Activated CD8-positive, alpha-beta memory T cell treated with anti-CD3 and anti-CD28 coated beads, Interleukin-2, amount 10 ng/mL, durations not matched to agents 7 days and 5 days (primary cell): ENCODE measurements at regions not wholly inside any gene's neighbourhood (a gene's known extent, or its start where the extent isn't known, plus 50 kb on each side); places are given as distances from the start of the nearest gene placed in this dataset.

ENCODE experiments used
- ATAC-seq: fragments of 150-1000 bp; cut with Tn5 transposase; one replicate; pipeline ENCODE4 v1.10.0; 2021; ENCODE audit warnings: moderate library complexity
- CTCF ChIA-PET: fragments of 350-600 bp; sonication (Branson Sonifier 250); formaldehyde crosslinking; loops from one replicate; lab custom pipeline; 2021; ENCODE audit warnings: antibody characterized with exemption; lab: Charles Lee
- DNase-seq: peaks from one replicate; pipeline ENCODE4 v3.0.0-alpha.2; 2020
- H3K27ac Mint-ChIP-seq: one replicate; pipeline ENCODE4 v1.8.0; 2021; ENCODE audit warnings: mild to moderate bottlenecking, mixed read lengths
- H3K27me3 Mint-ChIP-seq: one replicate; pipeline ENCODE4 v1.8.0; 2021; ENCODE audit warnings: mixed read lengths
- H3K36me3 Mint-ChIP-seq: one replicate; pipeline ENCODE4 v1.8.0; 2021; ENCODE audit warnings: mild to moderate bottlenecking, mixed read lengths
- H3K4me1 Mint-ChIP-seq: one replicate; pipeline ENCODE4 v1.8.0; 2021; ENCODE audit warnings: mixed read lengths
- H3K4me3 Mint-ChIP-seq: one replicate; pipeline ENCODE4 v1.8.0; 2021; ENCODE audit warnings: mild to moderate bottlenecking, moderate library complexity, mixed read lengths
- H3K9me3 Mint-ChIP-seq: one replicate; pipeline ENCODE4 v1.8.0; 2022; ENCODE audit warnings: low read depth, mixed read lengths

DNA sequence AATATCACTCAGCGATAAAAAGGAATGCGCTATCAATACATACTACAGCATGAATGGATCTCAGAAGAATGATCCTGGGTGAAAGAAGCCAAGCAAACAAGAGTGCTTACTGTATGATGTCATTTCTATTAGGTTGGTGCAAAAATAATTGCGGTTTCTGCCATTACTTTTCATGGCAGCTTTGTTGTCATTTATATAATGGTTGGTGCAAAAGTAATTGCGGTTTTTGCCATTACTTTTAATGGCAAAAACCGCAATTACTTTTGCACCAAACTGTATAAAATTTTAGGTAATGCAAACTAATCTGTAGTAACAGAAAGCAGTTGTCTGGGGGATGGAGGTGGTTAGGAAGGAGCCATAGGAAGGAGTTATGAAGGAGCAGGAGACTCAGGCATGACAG lies 318.3 kb upstream of the ZMIZ1 start:
- DNase-seq (no peak), ATAC-seq (no peak)
- CTCF ChIA-PET: interaction anchor here (1.1 kb wide), 1 partner anchor 146 kb away, joined by 3 read pairs; no protein-coding TSS in a partner anchor
- no peak overlapping the region for H3K27ac Mint-ChIP-seq
- no peak overlapping the region for H3K4me3 Mint-ChIP-seq
- H3K4me1 Mint-ChIP-seq: no peaks in the 10 kb centered on the region
- no peaks in the 10 kb centered on the region for H3K9me3 Mint-ChIP-seq
- peaks cover 17% of the 10 kb centered on the region for H3K27me3 Mint-ChIP-seq
- no peaks in the 10 kb centered on the region for H3K36me3 Mint-ChIP-seq

DNA sequence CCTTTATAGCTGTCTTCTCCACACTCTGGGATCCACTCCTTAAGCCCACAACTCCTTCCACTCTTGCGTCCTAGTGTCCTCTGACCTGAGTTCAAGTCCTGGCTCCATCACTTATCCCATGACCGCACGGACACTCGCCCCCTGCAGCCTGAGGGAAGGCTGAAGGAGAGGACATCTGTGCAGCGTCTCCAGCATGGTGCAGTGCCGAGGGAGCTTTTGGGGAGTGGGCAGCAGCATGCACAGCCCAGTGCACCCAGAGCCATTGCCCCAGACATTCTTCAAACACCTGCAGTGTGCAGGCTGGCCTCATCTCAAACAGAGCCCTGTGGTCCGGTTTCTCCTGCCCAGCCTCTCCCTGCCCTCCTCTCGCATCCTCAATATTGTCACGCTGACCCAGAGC lies 317.1 kb upstream of the ZMIZ1 start:
- CTCF ChIA-PET: no interaction called here
- no peaks in the 10 kb centered on the region for H3K9me3 Mint-ChIP-seq
- no peaks in the 10 kb centered on the region for H3K36me3 Mint-ChIP-seq
- H3K27me3 Mint-ChIP-seq: peaks cover 20% of the 10 kb centered on the region
- no peak overlapping the region for H3K4me3 Mint-ChIP-seq
- DNase-seq: no peak
- H3K4me1 Mint-ChIP-seq: peaks cover under 1% of the 10 kb centered on the region
- no peak for ATAC-seq
- H3K27ac Mint-ChIP-seq: no peak overlapping the region

DNA sequence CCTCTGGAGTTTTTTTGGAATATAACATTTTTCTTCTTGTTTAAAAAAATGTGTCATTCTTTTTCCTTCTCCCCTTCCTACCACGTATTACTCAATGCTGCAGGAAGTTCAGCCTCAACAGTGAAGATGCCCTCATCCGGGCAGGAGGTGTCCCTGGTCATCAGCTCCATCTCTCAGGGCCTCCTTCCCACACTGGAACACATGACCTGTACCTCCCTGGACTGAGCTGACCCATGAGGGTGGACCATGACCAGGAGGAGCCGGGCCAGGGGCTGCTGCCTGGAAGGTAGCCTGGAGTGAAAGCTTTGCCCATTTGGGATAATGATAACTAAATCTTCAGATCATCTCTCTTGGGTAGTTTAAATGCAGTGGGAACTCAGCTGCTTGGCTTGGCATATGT lies 316.5 kb upstream of the ZMIZ1 start:
- no peak for ATAC-seq
- H3K4me3 Mint-ChIP-seq: no peak overlapping the region
- H3K4me1 Mint-ChIP-seq: peaks cover 6% of the 10 kb centered on the region
- peaks cover 20% of the 10 kb centered on the region for H3K27me3 Mint-ChIP-seq
- CTCF ChIA-PET: no interaction called here
- no peaks in the 10 kb centered on the region for H3K9me3 Mint-ChIP-seq
- no peak overlapping the region for H3K27ac Mint-ChIP-seq
- no peak for DNase-seq
- no peaks in the 10 kb centered on the region for H3K36me3 Mint-ChIP-seq

DNA sequence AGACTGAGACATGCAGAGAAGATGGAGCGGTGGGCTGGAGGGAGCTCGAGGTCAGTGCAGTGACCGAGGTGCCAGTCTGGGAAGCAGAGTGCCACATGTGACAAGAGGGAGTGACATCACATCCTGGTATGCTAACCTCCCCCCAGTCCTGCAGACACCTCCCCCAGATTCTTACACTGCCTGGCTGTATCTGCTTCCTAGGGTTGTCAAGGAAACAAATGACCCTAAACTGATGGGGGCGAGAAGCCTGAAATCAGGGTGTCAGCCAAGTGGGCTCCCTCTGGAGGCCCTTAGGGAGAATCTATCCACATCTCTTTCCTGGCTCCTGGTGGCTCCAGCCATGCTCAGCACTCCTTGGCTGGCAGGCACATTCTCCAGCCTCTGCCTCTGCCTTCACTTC lies 316.1 kb upstream of the ZMIZ1 start:
- no peak overlapping the region for H3K4me3 Mint-ChIP-seq
- H3K9me3 Mint-ChIP-seq: no peaks in the 10 kb centered on the region
- H3K27ac Mint-ChIP-seq: no peak overlapping the region
- peaks cover 6% of the 10 kb centered on the region for H3K4me1 Mint-ChIP-seq
- CTCF ChIA-PET: no interaction called here
- DNase-seq: no peak
- no peaks in the 10 kb centered on the region for H3K36me3 Mint-ChIP-seq
- ATAC-seq: no peak
- H3K27me3 Mint-ChIP-seq: peaks cover 20% of the 10 kb centered on the region

DNA sequence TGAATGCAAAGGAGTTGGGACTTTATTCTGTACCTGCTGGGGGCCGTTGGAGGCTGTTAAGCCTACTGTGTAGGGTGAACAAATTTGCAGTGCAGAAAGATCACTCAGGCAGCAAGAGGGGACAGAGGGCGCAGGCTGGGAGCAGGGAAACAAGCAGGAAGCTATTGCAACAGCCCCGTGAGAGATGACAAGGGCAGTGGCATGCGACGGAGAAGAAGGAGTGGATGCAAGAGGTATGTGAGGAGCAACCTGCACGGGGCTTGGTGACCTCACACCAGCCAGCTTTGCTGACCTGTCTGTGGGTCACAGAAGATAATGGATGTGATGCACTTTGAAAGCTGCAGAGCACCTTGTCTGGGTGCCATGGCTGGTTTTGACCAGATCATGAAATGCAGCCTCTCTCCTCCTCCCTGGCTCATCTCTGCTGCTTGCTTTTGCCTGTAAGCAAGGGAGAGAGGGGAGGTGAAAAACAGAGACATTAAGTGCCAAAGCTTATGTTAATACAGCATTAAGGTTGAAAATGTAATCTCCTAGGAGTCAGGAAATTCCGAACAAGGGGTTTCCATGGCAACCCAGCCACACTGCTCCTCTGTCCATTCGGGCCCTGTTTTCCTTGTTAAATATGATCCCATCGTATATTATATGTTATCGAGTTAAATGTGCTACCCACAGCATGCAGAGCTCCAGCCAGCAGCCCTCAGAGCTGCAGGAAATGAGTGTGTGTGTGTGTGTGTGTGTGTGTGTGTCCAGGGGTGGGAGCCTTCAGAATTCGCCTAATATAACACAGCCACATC lies 314.3 kb upstream of the ZMIZ1 start:
- Mint-ChIP-seq H3K36me3 (no peaks in the 10 kb centered on the region), H3K27me3 (peaks cover 14% of the 10 kb centered on the region), H3K4me3 (no peak overlapping the region), H3K4me1 (peaks cover 6% of the 10 kb centered on the region), H3K27ac (no peak overlapping the region), H3K9me3 (no peaks in the 10 kb centered on the region)
- ATAC-seq (no peak), DNase-seq (no peak)
- CTCF ChIA-PET: no interaction called here

- H3K27ac Mint-ChIP-seq: no peak overlapping the region
- H3K9me3 Mint-ChIP-seq: no peaks in the 10 kb centered on the region
- no peaks in the 10 kb centered on the region for H3K36me3 Mint-ChIP-seq
- H3K4me3 Mint-ChIP-seq: no peak overlapping the region
- DNase-seq (no peak), ATAC-seq (no peak)
- peaks cover 14% of the 10 kb centered on the region for H3K27me3 Mint-ChIP-seq
- CTCF ChIA-PET: no interaction called here
- peaks cover 6% of the 10 kb centered on the region for H3K4me1 Mint-ChIP-seq
Observed at GRCh38 chr10:78755063-78755701, 313.6 kb upstream of the ZMIZ1 start.

DNA sequence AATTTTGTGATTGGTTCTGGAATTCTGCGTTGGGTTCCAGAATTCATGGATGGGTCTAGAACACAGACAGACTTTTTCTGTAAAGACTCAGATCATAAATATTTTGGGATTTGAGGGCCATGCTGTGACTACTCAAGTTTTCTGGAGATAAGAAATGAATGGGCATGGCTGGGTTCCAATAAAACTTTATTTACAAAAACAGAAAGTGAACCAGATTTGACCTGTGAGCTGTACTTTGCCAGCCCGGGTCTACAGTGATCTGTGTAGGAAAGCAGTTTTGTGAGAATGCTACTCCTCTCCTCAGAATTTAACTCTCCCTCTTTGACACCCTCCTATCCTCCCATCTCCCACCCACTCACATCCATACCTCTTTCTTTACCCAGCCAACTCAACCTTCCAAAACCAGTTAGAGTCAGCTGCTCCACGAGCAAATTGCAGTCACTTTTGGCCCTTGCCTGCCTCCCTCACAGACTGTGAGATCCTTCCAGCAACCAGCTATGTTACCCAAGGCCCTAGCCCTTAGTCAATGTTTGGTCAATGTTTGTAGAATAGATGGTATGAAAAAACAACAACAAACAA lies 312.8 kb upstream of the ZMIZ1 start:
- ATAC-seq (no peak), DNase-seq (no peak)
- no peaks in the 10 kb centered on the region for H3K9me3 Mint-ChIP-seq
- H3K36me3 Mint-ChIP-seq: no peaks in the 10 kb centered on the region
- peaks cover 6% of the 10 kb centered on the region for H3K4me1 Mint-ChIP-seq
- no peak overlapping the region for H3K27ac Mint-ChIP-seq
- peaks cover 14% of the 10 kb centered on the region for H3K27me3 Mint-ChIP-seq
- CTCF ChIA-PET: no interaction called here
- H3K4me3 Mint-ChIP-seq: no peak overlapping the region

GRCh38 chr10:78756604-78757343 lies 312.0 kb upstream of the ZMIZ1 start:
- Mint-ChIP-seq H3K4me3 (no peak overlapping the region), H3K27me3 (peaks cover 14% of the 10 kb centered on the region), H3K4me1 (peaks cover 6% of the 10 kb centered on the region), H3K9me3 (no peaks in the 10 kb centered on the region), H3K27ac (no peak overlapping the region), H3K36me3 (no peaks in the 10 kb centered on the region)
- CTCF ChIA-PET: interaction anchor here (1.2 kb wide), 1 partner anchor 438 kb away, joined by 3 read pairs; no protein-coding TSS in a partner anchor
- no peak for ATAC-seq
- DNase-seq: no peak

DNA sequence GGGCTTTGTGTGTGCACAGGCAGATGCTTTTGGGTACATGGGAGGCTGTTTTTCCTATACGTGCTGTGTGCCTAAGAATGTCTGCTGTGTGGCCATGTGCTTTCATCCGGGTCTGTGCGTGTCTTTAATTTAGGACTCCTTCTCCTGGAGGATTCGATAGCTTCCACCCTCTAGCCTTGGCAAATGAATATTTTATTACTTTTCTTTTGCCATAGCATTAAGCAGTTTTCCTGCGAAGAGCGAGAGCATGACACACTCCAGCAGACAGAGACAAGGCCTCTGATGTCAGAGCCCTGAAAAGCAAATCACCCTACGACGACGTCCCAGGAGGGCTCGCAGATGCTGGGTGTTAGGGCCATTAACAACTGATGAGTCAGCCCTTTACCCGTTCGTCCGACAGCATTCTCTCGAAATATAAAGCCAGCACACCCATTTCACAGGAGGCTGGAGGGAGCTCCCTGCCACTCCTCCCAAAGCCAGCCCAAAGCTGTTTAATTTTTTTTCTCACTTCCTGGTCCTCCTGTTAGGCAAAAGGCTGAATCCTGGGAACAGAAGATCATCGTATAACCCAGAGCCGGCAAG lies 311.3 kb upstream of the ZMIZ1 start:
- H3K4me1 Mint-ChIP-seq: peaks cover 6% of the 10 kb centered on the region
- H3K9me3 Mint-ChIP-seq: no peaks in the 10 kb centered on the region
- H3K27me3 Mint-ChIP-seq: peaks cover 13% of the 10 kb centered on the region
- no peak for ATAC-seq
- no peak for DNase-seq
- CTCF ChIA-PET: interaction anchor here (1.2 kb wide), 1 partner anchor 438 kb away, joined by 3 read pairs; no protein-coding TSS in a partner anchor
- no peak overlapping the region for H3K27ac Mint-ChIP-seq
- H3K36me3 Mint-ChIP-seq: no peaks in the 10 kb centered on the region
- no peak overlapping the region for H3K4me3 Mint-ChIP-seq

- CTCF ChIA-PET: interaction anchor here (1.2 kb wide), 1 partner anchor 437 kb away, joined by 3 read pairs; no protein-coding TSS in a partner anchor
- Mint-ChIP-seq H3K27me3 (peaks cover 10% of the 10 kb centered on the region), H3K4me3 (no peak overlapping the region), H3K36me3 (no peaks in the 10 kb centered on the region), H3K4me1 (peaks cover 6% of the 10 kb centered on the region), H3K9me3 (no peaks in the 10 kb centered on the region), H3K27ac (no peak overlapping the region)
- ATAC-seq (no peak), DNase-seq (no peak)
Observed at GRCh38 chr10:78758176-78758575, 310.6 kb upstream of the ZMIZ1 start.

- Mint-ChIP-seq H3K27ac (no peak overlapping the region), H3K36me3 (no peaks in the 10 kb centered on the region), H3K4me3 (no peak overlapping the region), H3K9me3 (no peaks in the 10 kb centered on the region), H3K27me3 (peaks cover 3% of the 10 kb centered on the region), H3K4me1 (peaks cover 15% of the 10 kb centered on the region)
- CTCF ChIA-PET: interaction anchor here (1.1 kb wide), 1 partner anchor 436 kb away, joined by 3 read pairs; no protein-coding TSS in a partner anchor
- DNase-seq (no peak), ATAC-seq (no peak)
Observed at GRCh38 chr10:78759456-78760120, 309.2 kb upstream of the ZMIZ1 start.

DNA sequence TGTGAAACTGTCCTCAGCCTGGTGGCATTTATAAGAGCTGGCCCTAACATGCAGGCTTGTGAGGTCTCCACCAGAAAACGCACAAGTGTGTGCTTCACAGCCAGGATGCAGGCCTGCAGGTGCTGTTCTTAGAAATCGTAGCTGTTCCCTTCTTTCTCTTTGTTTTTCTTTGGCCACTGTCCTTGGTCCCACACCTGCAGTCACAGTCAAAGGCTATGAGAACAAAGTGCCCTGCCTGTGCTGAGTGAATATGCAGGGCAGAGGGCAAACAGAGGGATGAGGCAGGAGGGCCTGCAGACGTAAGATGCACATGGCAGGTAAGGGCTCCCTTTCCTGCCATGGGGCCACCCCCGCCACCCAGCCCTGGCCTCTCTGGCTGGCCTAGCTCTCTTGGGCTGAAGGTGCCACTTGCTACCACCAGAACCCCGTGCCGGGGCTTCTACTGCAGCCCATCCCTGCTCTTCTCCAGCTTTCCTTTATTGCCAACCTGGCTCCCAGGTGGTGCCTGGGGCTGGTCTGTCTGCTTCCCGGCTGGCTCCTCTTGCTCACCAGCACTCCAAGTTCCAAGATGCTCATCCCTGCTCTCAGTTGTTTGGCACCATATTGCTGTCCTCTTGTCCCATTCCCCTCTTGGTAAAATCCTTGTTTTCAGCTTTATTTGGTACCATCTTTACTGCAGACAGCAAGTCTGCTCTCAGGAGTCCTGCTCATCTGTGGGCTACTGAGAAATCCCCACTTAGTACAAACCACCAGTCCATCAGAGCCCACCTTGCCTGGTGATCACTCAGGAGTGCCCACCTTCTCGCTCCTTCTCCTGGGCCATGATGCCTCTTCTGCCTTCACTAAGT lies 308.1 kb upstream of the ZMIZ1 start:
- H3K4me3 Mint-ChIP-seq: no peak overlapping the region
- H3K27me3 Mint-ChIP-seq: peaks cover 3% of the 10 kb centered on the region
- no peak for ATAC-seq
- H3K4me1 Mint-ChIP-seq: peaks cover 16% of the 10 kb centered on the region
- DNase-seq: no peak
- CTCF ChIA-PET: interaction anchor here (1.1 kb wide), 1 partner anchor 435 kb away, joined by 3 read pairs; no protein-coding TSS in a partner anchor
- H3K9me3 Mint-ChIP-seq: no peaks in the 10 kb centered on the region
- no peak overlapping the region for H3K27ac Mint-ChIP-seq
- no peaks in the 10 kb centered on the region for H3K36me3 Mint-ChIP-seq
